Panc1 (cell line): ENCODE measurements at regions not wholly inside any gene's neighbourhood (a gene's known extent, or its start where the extent isn't known, plus 50 kb on each side); places are given as distances from the start of the nearest gene placed in this dataset.

ENCODE experiments used
- ATAC-seq: fragments of 200-7000 bp; cut with Tn5 transposase; 2 replicates; pipeline ENCODE4 v1.9.1; 2020; ENCODE audit warnings: mild to moderate bottlenecking, moderate library complexity
- BruUV-seq: library from RNA; stranded (reverse); fragments of 400-500 nt; replicated peaks from 2 replicates; lab custom pipeline; 2021; lab: Mats Ljungman, UMichigan
- CTCF ChIA-PET: fragments of 300-600 bp; sonication (Branson Sonifier 250); formaldehyde crosslinking; loops from one replicate; lab custom pipeline; 2022; ENCODE audit warnings: antibody characterized with exemption; lab: Charles Lee
- POLR2A ChIA-PET: fragments of 300-600 bp; sonication (Branson Sonifier 250); formaldehyde crosslinking; loops from one replicate; lab custom pipeline; 2022; ENCODE audit warnings: antibody characterized with exemption; lab: Charles Lee
- DNase-seq: peaks from one replicate; pipeline ENCODE4 v3.0.0-alpha.2; 2010; ENCODE audit warnings: low read depth, low spot score
- H3K27ac ChIP-seq: 2 replicates; pipeline ENCODE4 v1.5.1; 2011; ENCODE audit warnings: mild to moderate bottlenecking, low read length, inconsistent platforms
- H3K27me3 ChIP-seq: fragments of 200-500 bp; sonication (Bioruptor generic); 2 replicates; pipeline ENCODE4 v1.6.0; 2014; ENCODE audit warnings: low read length, inconsistent platforms; ENCODE audit not compliant: control insufficient read depth, insufficient read depth
- H3K36me3 ChIP-seq: fragments of 200-500 bp; sonication (Bioruptor generic); 2 replicates; pipeline ENCODE4 v1.5.1; 2014; ENCODE audit warnings: inconsistent platforms, mild to moderate bottlenecking, low read length, moderate library complexity; ENCODE audit not compliant: control insufficient read depth, insufficient read depth
- H3K4me1 ChIP-seq: 2 replicates; pipeline ENCODE4 v1.5.1; 2011; ENCODE audit warnings: inconsistent platforms, mild to moderate bottlenecking, low read length, moderate library complexity; ENCODE audit not compliant: control insufficient read depth, insufficient read depth
- H3K4me3 ChIP-seq, 2 experiments: 2 replicates each; pipeline ENCODE4 v1.5.1; 2011 to 2012; ENCODE audit warnings: low read depth in 2 of 2, low read length in 2 of 2, mild to moderate bottlenecking in 2 of 2, inconsistent platforms in 1 of 2, moderate library complexity in 1 of 2
- H3K9me3 ChIP-seq: fragments of 200-500 bp; sonication (Bioruptor generic); 2 replicates; pipeline ENCODE4 v1.5.1; 2014; ENCODE audit warnings: low read depth, mild to moderate bottlenecking, inconsistent platforms, low read length, moderate library complexity; ENCODE audit not compliant: control insufficient read depth, insufficient read depth
- POLR2AphosphoS5 ChIP-seq: IDR thresholded peaks from 2 replicates; pipeline ENCODE4 v1.6.1; 2012; ENCODE audit warnings: mild to moderate bottlenecking, low read depth, low read length, moderate library complexity
- SIN3A ChIP-seq: IDR thresholded peaks from 2 replicates; pipeline ENCODE4 v1.6.1; 2012; ENCODE audit warnings: low read depth, mild to moderate bottlenecking, low read length, moderate library complexity, borderline replicate concordance; ENCODE audit not compliant: insufficient read depth
- TCF7L2 ChIP-seq: IDR thresholded peaks from 2 replicates; pipeline ENCODE4 v1.6.1; 2011; ENCODE audit warnings: mild to moderate bottlenecking, low read depth, low read length, inconsistent platforms
- in situ Hi-C: cut with HindIII; loops from 2 replicates; pipeline ENCODE4 v1.10.0; 2016; ENCODE audit warnings: low sequenced_read_pairs, low pct_unique_long_range_greater_than_20kb
- intact Hi-C: fragments of 100-400 bp; cut with micrococcal nuclease; formaldehyde crosslinking; loops from one replicate; pipeline ENCODE4 v1.10.0; 2022; ENCODE audit not compliant: unreplicated experiment
- TF ChIP-seq, protein P1 (sequence below): fragments of 450-650 bp; IDR thresholded peaks from 2 replicates; pipeline ENCODE4 v1.5.1; 2017; ENCODE audit warnings: mild to moderate bottlenecking
- TF ChIP-seq, protein P2 (sequence below), 2 experiments: IDR thresholded peaks; 2 replicates each; pipeline ENCODE4 v1.6.1; 2011 to 2012; ENCODE audit warnings: low read depth in 2 of 2, control low read depth in 1 of 2, low read length in 1 of 2, mild to moderate bottlenecking in 1 of 2, moderate library complexity in 1 of 2; ENCODE audit not compliant: insufficient read depth in 1 of 2

DNA sequence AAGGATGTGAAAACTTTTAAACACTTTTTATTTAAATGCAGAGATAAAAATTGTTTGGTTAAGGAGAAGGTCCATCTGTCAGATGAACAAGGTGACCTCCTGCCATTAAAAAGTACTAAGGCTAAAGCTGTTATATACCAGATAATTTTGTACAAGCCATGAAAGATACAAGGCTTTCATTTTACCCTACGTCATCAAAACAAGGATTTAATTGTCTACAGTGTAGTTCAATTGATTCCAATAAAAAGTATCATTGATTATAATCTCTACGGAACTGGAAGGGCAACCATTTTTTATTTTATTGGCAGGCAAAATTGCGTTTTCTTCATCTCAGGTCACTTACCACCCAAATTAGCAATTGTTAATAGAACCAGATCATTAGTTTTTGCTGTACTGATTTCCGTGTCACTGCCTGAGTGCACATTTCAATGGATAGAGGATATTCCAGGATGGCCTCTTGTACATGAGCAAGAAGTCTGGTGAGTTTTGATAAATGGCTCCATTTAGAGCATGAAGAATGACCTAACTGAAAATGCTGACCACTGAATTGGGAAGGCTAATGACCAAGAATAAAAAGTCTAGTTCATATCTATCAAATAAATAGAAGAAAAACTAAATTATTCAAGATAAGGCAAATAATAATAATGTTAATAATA, 564.9 kb downstream of the JRKL start:
- Histone ChIP-seq H3K4me3 (no peak overlapping the region), H3K9me3 (0 out of 2 replicates have a peak, but pooled peaks cover 6% of the 10 kb centered on the region), H3K27me3 (no peaks in the 10 kb centered on the region), H3K36me3 (no peaks in the 10 kb centered on the region), H3K4me1 (no peaks in the 10 kb centered on the region), H3K27ac (no peak overlapping the region)
- in situ Hi-C loops (no loop called here), intact Hi-C loops (no loop called here)
- no peak for ATAC-seq
- TF ChIP-seq, protein P1, sequence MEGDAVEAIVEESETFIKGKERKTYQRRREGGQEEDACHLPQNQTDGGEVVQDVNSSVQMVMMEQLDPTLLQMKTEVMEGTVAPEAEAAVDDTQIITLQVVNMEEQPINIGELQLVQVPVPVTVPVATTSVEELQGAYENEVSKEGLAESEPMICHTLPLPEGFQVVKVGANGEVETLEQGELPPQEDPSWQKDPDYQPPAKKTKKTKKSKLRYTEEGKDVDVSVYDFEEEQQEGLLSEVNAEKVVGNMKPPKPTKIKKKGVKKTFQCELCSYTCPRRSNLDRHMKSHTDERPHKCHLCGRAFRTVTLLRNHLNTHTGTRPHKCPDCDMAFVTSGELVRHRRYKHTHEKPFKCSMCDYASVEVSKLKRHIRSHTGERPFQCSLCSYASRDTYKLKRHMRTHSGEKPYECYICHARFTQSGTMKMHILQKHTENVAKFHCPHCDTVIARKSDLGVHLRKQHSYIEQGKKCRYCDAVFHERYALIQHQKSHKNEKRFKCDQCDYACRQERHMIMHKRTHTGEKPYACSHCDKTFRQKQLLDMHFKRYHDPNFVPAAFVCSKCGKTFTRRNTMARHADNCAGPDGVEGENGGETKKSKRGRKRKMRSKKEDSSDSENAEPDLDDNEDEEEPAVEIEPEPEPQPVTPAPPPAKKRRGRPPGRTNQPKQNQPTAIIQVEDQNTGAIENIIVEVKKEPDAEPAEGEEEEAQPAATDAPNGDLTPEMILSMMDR = no peak
- DNase-seq = no peak
- POLR2A ChIA-PET = no interaction called here
- no TSS peak for BruUV-seq
- CTCF ChIA-PET = no interaction called here

DNA sequence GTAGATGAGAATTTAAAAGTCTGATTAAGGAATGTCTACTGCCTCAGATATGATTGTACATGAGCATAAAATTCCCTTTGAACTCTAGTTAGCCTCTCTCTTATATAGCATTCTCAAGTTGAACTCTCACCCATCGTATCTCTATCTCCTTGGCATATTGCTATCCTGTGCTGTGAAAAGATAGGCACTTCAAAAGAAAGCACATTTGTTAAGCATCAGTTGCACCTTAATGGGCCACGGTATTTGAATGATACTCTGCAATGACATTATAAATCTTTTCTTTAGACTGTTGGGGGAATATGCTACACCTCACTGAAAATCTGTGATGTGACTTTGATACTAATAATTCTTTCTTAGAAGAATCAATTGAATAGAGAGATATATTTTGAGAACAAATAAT, 570.7 kb downstream of the JRKL start:
- H3K27ac ChIP-seq = no peak overlapping the region
- no peak overlapping the region for H3K4me3 ChIP-seq
- ChIA-PET CTCF (no interaction called here), POLR2A (no interaction called here)
- DNase-seq = no peak
- BruUV-seq = no TSS peak
- 0 out of 2 replicates have a peak, but pooled peaks cover 6% of the 10 kb centered on the region for H3K9me3 ChIP-seq
- TF ChIP-seq, protein P2, sequence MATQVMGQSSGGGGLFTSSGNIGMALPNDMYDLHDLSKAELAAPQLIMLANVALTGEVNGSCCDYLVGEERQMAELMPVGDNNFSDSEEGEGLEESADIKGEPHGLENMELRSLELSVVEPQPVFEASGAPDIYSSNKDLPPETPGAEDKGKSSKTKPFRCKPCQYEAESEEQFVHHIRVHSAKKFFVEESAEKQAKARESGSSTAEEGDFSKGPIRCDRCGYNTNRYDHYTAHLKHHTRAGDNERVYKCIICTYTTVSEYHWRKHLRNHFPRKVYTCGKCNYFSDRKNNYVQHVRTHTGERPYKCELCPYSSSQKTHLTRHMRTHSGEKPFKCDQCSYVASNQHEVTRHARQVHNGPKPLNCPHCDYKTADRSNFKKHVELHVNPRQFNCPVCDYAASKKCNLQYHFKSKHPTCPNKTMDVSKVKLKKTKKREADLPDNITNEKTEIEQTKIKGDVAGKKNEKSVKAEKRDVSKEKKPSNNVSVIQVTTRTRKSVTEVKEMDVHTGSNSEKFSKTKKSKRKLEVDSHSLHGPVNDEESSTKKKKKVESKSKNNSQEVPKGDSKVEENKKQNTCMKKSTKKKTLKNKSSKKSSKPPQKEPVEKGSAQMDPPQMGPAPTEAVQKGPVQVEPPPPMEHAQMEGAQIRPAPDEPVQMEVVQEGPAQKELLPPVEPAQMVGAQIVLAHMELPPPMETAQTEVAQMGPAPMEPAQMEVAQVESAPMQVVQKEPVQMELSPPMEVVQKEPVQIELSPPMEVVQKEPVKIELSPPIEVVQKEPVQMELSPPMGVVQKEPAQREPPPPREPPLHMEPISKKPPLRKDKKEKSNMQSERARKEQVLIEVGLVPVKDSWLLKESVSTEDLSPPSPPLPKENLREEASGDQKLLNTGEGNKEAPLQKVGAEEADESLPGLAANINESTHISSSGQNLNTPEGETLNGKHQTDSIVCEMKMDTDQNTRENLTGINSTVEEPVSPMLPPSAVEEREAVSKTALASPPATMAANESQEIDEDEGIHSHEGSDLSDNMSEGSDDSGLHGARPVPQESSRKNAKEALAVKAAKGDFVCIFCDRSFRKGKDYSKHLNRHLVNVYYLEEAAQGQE (IDR thresholded peaks at IDR 0.05; ENCODE audit: insufficient read depth in 1 of 2, low read depth in 2 of 2, low read length in 1 of 2) = no peak
- TF ChIP-seq, protein P1 = no peak
- TF ChIP-seq TCF7L2 (no peak), SIN3A (no peak), POLR2AphosphoS5 (no peak)
- no peak for ATAC-seq
- H3K36me3 ChIP-seq = no peaks in the 10 kb centered on the region
- intact Hi-C loops (no loop called here), in situ Hi-C loops (no loop called here)
- no peaks in the 10 kb centered on the region for H3K4me1 ChIP-seq
- H3K27me3 ChIP-seq = no peaks in the 10 kb centered on the region
